ENCODE measurements at regions not wholly inside any gene's neighbourhood (a gene's known extent, or its start where the extent isn't known, plus 50 kb on each side); places are given as distances from the start of the nearest gene placed in this dataset.

GRCh38 chr13:31587698-31588266 is 151.5 kb upstream of the RXFP2 start:
- H3K4me3 ChIP-seq: no peak overlapping the region
- H3K27me3 ChIP-seq (replicated peaks; ENCODE audit: insufficient read depth): no peaks in the 10 kb centered on the region
- H3K79me2 ChIP-seq (ENCODE audit: insufficient read depth): no peaks in the 10 kb centered on the region
- no peak overlapping the region for H2AFZ ChIP-seq
- no peaks in the 10 kb centered on the region for H3K9me3 ChIP-seq (ENCODE audit: low read depth)
- H3K27ac ChIP-seq: no peak overlapping the region
- no peaks in the 10 kb centered on the region for H3K9me2 ChIP-seq (ENCODE audit: insufficient read depth)
- WGBS, 2 experiments (ENCODE audit: low coverage in 1 of 2, low lambda C conversion rate in 2 of 2, missing lambda C conversion rate in 2 of 2): 30 to 35% methylated on average over 3 of the region's 3 CpGs
- no peaks in the 10 kb centered on the region for H3K4me1 ChIP-seq (ENCODE audit: insufficient read depth)
- DNase-seq: no peak
- H3K4me2 ChIP-seq (ENCODE audit: unreplicated experiment): no peak overlapping the region
- no peak overlapping the region for H3K9ac ChIP-seq
- no peaks in the 10 kb centered on the region for H3F3A ChIP-seq (ENCODE audit: insufficient read depth)
- TF ChIP-seq EZH2phosphoT487 (IDR thresholded peaks at IDR 0.05; ENCODE audit: insufficient read depth, low read depth): no peak
- no peak for TF ChIP-seq EZH2 (IDR thresholded peaks at IDR 0.05; ENCODE audit: insufficient read depth, poor library complexity, severe bottlenecking)
- no peaks in the 10 kb centered on the region for H3K36me3 ChIP-seq (ENCODE audit: low read depth)
- no peaks in the 10 kb centered on the region for H4K20me1 ChIP-seq (ENCODE audit: insufficient read depth)
- in situ Hi-C loops (cut with MboI): no loop called here

- H3K4me1 ChIP-seq (ENCODE audit: insufficient read depth): no peaks in the 10 kb centered on the region
- in situ Hi-C loops (cut with MboI): no loop called here
- no peaks in the 10 kb centered on the region for H3K9me3 ChIP-seq (ENCODE audit: low read depth)
- H3K4me2 ChIP-seq (ENCODE audit: unreplicated experiment): no peak overlapping the region
- H3K4me3 ChIP-seq: no peak overlapping the region
- no peak overlapping the region for H2AFZ ChIP-seq
- no peaks in the 10 kb centered on the region for H3F3A ChIP-seq (ENCODE audit: insufficient read depth)
- no peak overlapping the region for H3K27ac ChIP-seq
- no peaks in the 10 kb centered on the region for H3K27me3 ChIP-seq (replicated peaks; ENCODE audit: insufficient read depth)
- H4K20me1 ChIP-seq (ENCODE audit: insufficient read depth): no peaks in the 10 kb centered on the region
- DNase-seq: no peak
- H3K9ac ChIP-seq: no peak overlapping the region
- H3K79me2 ChIP-seq (ENCODE audit: insufficient read depth): no peaks in the 10 kb centered on the region
- H3K36me3 ChIP-seq (ENCODE audit: low read depth): no peaks in the 10 kb centered on the region
- TF ChIP-seq EZH2phosphoT487 (IDR thresholded peaks at IDR 0.05; ENCODE audit: insufficient read depth, low read depth): no peak
- no peak for TF ChIP-seq EZH2 (IDR thresholded peaks at IDR 0.05; ENCODE audit: insufficient read depth, poor library complexity, severe bottlenecking)
- H3K9me2 ChIP-seq (ENCODE audit: insufficient read depth): no peaks in the 10 kb centered on the region
- 55 to 62% methylated on average over 3 of the region's 3 CpGs for WGBS, 2 experiments (ENCODE audit: low coverage in 1 of 2, low lambda C conversion rate in 2 of 2, missing lambda C conversion rate in 2 of 2)
Observed at GRCh38 chr13:31588316-31588715, 151.0 kb upstream of the RXFP2 start.

GRCh38 chr13:31588893-31589292 is 150.4 kb upstream of the RXFP2 start:
- H3K9me3 ChIP-seq (ENCODE audit: low read depth): no peaks in the 10 kb centered on the region
- 64 to 67% methylated on average over 1 of the region's 1 CpG for whole genome bisulfite sequencing, 2 experiments (ENCODE audit: low coverage in 1 of 2, low lambda C conversion rate in 2 of 2, missing lambda C conversion rate in 2 of 2)
- DNase-seq: no peak
- H3F3A ChIP-seq (ENCODE audit: insufficient read depth): no peaks in the 10 kb centered on the region
- no peaks in the 10 kb centered on the region for H4K20me1 ChIP-seq (ENCODE audit: insufficient read depth)
- no peak overlapping the region for H3K4me3 ChIP-seq
- no peaks in the 10 kb centered on the region for H3K27me3 ChIP-seq (replicated peaks; ENCODE audit: insufficient read depth)
- H3K4me2 ChIP-seq (ENCODE audit: unreplicated experiment): no peak overlapping the region
- in situ Hi-C loops (cut with MboI): no loop called here
- no peaks in the 10 kb centered on the region for H3K4me1 ChIP-seq (ENCODE audit: insufficient read depth)
- no peak overlapping the region for H3K9ac ChIP-seq
- H3K79me2 ChIP-seq (ENCODE audit: insufficient read depth): no peaks in the 10 kb centered on the region
- H3K36me3 ChIP-seq (ENCODE audit: low read depth): no peaks in the 10 kb centered on the region
- H3K9me2 ChIP-seq (ENCODE audit: insufficient read depth): no peaks in the 10 kb centered on the region
- TF ChIP-seq EZH2 (IDR thresholded peaks at IDR 0.05; ENCODE audit: insufficient read depth, poor library complexity, severe bottlenecking) (no peak), EZH2phosphoT487 (IDR thresholded peaks at IDR 0.05; ENCODE audit: insufficient read depth, low read depth) (no peak)
- no peak overlapping the region for H3K27ac ChIP-seq
- no peak overlapping the region for H2AFZ ChIP-seq

- no peak overlapping the region for H3K27ac ChIP-seq
- no peaks in the 10 kb centered on the region for H3K27me3 ChIP-seq (replicated peaks; ENCODE audit: insufficient read depth)
- H3K4me3 ChIP-seq: no peak overlapping the region
- no peak overlapping the region for H3K9ac ChIP-seq
- no peaks in the 10 kb centered on the region for H4K20me1 ChIP-seq (ENCODE audit: insufficient read depth)
- H3K36me3 ChIP-seq (ENCODE audit: low read depth): no peaks in the 10 kb centered on the region
- WGBS, 2 experiments (ENCODE audit: low coverage in 1 of 2, low lambda C conversion rate in 2 of 2, missing lambda C conversion rate in 2 of 2): 23 to 34% methylated on average over 4 of the region's 4 CpGs
- H3K79me2 ChIP-seq (ENCODE audit: insufficient read depth): no peaks in the 10 kb centered on the region
- peaks cover 7% of the 10 kb centered on the region; the same call in 1 of the 2 replicates for H3F3A ChIP-seq (ENCODE audit: insufficient read depth)
- DNase-seq: no peak
- no peak overlapping the region for H2AFZ ChIP-seq
- no peaks in the 10 kb centered on the region for H3K9me3 ChIP-seq (ENCODE audit: low read depth)
- in situ Hi-C loops (cut with MboI): no loop called here
- no peak overlapping the region for H3K4me2 ChIP-seq (ENCODE audit: unreplicated experiment)
- TF ChIP-seq EZH2 (IDR thresholded peaks at IDR 0.05; ENCODE audit: insufficient read depth, poor library complexity, severe bottlenecking): no peak
- no peak for TF ChIP-seq EZH2phosphoT487 (IDR thresholded peaks at IDR 0.05; ENCODE audit: insufficient read depth, low read depth)
- H3K4me1 ChIP-seq (ENCODE audit: insufficient read depth): peaks cover 14% of the 10 kb centered on the region
- H3K9me2 ChIP-seq (ENCODE audit: insufficient read depth): no peaks in the 10 kb centered on the region
Observed at GRCh38 chr13:31591642-31592233, 147.6 kb upstream of the RXFP2 start.

Measured in GM23248 (cell line).